Heart left ventricle (tissue), 13 donors: ENCODE measurements at regions not wholly inside any gene's neighbourhood (a gene's known extent, or its start where the extent isn't known, plus 50 kb on each side); places are given as distances from the start of the nearest gene placed in this dataset.

ENCODE experiments used
- POLR2A ChIP-seq, 2 donors: fragments of 450-650 bp; IDR thresholded peaks; one replicate each; pipeline ENCODE4 v1.6.1; 2017; ENCODE audit warnings: antibody characterized with exemption in 2 of 2, mild to moderate bottlenecking in 2 of 2, moderate library complexity in 2 of 2
- TF ChIP-seq, protein P1 (sequence below), 12 donors: fragments of 200-600 bp; sonication (generic) in 4 of 12; IDR thresholded peaks; one replicate each; pipeline versions ENCODE4 v1.5.0 to v1.8.0; 2018 to 2022; ENCODE audit warnings: antibody characterized with exemption in 12 of 12, mild to moderate bottlenecking in 5 of 12
- donor health status: ischemic (EF 13 %, LVEDD 7.1; RV severe dilation, severe dysfunction).
- donor health status: DM: no; HTN: yes; CAD: no.
- donor health status: DM: no; HTN: no; CAD: no.
- donor health status: ischemic (EF 25% LVEDD 6.9; RV normal size, moderate dysfunction).
- donor health status: ischemic (EF 25% LVEDD 5.7; RV mildly dilated, moderate dysfunction).
- donor health status: ischemic (EF 35%, LVEDD 5.7; RV mildly dilated, moderate dysfunction).
- donor health status: nonischemic (EF 11% LVEDD 7.7; RV severe dilation, severe dysfunction).
- donor health status: DM: yes; HTN: yes; CAD: no.
- donor health status: PGD.
- donor health status: ischemic (EF 29% LVEDD 5.4; RV normal size, mild dysfunction).
- donor health status: nonischemic (EF 23%, LVEDD 6.1; RV moderate dilation, normal function).

DNA sequence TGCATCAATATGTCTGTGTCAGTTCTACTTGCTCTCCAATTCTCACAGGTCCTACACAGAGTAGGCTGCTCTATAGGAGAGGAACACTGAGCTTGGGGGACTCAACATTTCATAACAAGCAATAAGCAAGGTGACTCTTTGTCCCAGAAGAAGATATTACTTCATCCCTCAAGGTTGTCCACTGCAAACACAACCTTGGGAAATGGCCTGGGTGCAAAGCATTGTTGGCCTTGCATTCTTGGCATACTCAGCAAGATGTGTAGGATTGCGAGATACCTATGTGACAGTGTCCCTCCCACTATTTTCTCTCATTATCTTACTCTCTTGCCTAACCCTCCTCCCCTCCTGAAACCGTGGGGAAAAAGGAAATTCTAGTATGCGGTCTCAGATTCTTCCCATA is 169.8 kb upstream of the FREM1 start:
- TF ChIP-seq, protein P1, sequence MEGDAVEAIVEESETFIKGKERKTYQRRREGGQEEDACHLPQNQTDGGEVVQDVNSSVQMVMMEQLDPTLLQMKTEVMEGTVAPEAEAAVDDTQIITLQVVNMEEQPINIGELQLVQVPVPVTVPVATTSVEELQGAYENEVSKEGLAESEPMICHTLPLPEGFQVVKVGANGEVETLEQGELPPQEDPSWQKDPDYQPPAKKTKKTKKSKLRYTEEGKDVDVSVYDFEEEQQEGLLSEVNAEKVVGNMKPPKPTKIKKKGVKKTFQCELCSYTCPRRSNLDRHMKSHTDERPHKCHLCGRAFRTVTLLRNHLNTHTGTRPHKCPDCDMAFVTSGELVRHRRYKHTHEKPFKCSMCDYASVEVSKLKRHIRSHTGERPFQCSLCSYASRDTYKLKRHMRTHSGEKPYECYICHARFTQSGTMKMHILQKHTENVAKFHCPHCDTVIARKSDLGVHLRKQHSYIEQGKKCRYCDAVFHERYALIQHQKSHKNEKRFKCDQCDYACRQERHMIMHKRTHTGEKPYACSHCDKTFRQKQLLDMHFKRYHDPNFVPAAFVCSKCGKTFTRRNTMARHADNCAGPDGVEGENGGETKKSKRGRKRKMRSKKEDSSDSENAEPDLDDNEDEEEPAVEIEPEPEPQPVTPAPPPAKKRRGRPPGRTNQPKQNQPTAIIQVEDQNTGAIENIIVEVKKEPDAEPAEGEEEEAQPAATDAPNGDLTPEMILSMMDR (IDR thresholded peaks at IDR 0.05) = no peak
- no peak for TF ChIP-seq POLR2A (IDR thresholded peaks at IDR 0.05)
